ENCODE measurements at regions not wholly inside any gene's neighbourhood (a gene's known extent, or its start where the extent isn't known, plus 50 kb on each side); places are given as distances from the start of the nearest gene placed in this dataset.

- TF ChIP-seq CTCF (IDR thresholded peaks at IDR 0.05; ENCODE audit: insufficient read depth, low read length, poor library complexity, severe bottlenecking) (no peak), EZH2phosphoT487 (conservative IDR thresholded peaks at IDR 0.05; ENCODE audit: low read length) (no peak)
Observed at GRCh38 chr7:85561706-85562105, 374.9 kb upstream of the SEMA3D start.

Measured in SU-DHL-6 (cell line).